ENCODE measurements at regions not wholly inside any gene's neighbourhood (a gene's known extent, or its start where the extent isn't known, plus 50 kb on each side); places are given as distances from the start of the nearest gene placed in this dataset.

DNA sequence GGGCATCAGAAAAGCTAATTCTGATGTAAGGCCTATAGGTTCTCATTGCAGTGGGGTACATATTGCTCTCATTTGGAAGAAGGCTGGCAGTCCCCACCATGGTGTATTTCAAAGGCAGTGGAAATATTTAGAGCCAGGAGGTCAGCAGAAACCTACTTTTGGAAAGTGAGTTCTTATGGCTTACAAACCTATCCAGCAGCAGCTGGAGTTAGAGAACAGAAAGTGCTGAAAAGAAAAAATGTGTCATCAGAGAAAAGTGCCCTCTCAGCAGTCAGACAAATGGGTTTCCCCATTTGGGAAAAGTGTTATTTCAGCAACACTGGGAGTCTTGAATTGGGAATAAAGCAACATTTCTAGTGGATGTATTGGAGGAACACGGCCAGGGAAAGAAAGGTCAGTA lies 105.7 kb upstream of the IGFBP3 start:
- TF ChIP-seq, protein P1, sequence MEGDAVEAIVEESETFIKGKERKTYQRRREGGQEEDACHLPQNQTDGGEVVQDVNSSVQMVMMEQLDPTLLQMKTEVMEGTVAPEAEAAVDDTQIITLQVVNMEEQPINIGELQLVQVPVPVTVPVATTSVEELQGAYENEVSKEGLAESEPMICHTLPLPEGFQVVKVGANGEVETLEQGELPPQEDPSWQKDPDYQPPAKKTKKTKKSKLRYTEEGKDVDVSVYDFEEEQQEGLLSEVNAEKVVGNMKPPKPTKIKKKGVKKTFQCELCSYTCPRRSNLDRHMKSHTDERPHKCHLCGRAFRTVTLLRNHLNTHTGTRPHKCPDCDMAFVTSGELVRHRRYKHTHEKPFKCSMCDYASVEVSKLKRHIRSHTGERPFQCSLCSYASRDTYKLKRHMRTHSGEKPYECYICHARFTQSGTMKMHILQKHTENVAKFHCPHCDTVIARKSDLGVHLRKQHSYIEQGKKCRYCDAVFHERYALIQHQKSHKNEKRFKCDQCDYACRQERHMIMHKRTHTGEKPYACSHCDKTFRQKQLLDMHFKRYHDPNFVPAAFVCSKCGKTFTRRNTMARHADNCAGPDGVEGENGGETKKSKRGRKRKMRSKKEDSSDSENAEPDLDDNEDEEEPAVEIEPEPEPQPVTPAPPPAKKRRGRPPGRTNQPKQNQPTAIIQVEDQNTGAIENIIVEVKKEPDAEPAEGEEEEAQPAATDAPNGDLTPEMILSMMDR (IDR thresholded peaks at IDR 0.05; ENCODE audit: control extremely low read depth in 1 of 3, insufficient read depth in 1 of 3, low read depth in 1 of 3, low read length in 3 of 3) = no peak
- no peak for TF ChIP-seq RFX5 (IDR thresholded peaks at IDR 0.05; ENCODE audit: borderline replicate concordance, low read depth, low read length)
- TF ChIP-seq POLR2A (IDR thresholded peaks at IDR 0.05; ENCODE audit: control extremely low read depth in 1 of 2, low read depth in 2 of 2, low read length in 2 of 2) = no peak
- no peak for TF ChIP-seq RAD21 (IDR thresholded peaks at IDR 0.05 in 1 of 2, conservative IDR thresholded peaks at IDR 0.05 in 1 of 2; ENCODE audit: low read depth in 2 of 2, low read length in 2 of 2)
- TF ChIP-seq, protein P2, sequence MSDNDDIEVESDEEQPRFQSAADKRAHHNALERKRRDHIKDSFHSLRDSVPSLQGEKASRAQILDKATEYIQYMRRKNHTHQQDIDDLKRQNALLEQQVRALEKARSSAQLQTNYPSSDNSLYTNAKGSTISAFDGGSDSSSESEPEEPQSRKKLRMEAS (IDR thresholded peaks at IDR 0.05) = no peak
- TF ChIP-seq EZH2 (IDR thresholded peaks at IDR 0.05; ENCODE audit: low read depth, low read length, severe bottlenecking) = no peak
- TF ChIP-seq POLR2AphosphoS5 (IDR thresholded peaks at IDR 0.05; ENCODE audit: low read depth, low read length) = no peak
- TF ChIP-seq BACH1 (IDR thresholded peaks at IDR 0.05; ENCODE audit: low read length) = no peak
- no peak for TF ChIP-seq EP300 (IDR thresholded peaks at IDR 0.05; ENCODE audit: borderline replicate concordance in 1 of 2, low read depth in 2 of 2, low read length in 2 of 2)
- no peak for TF ChIP-seq FOSL1 (IDR thresholded peaks at IDR 0.05; ENCODE audit: insufficient read depth, low read depth, low read length)

Measured in H1 (cell line).